GM18873 (cell line): ENCODE measurements at regions not wholly inside any gene's neighbourhood (a gene's known extent, or its start where the extent isn't known, plus 50 kb on each side); places are given as distances from the start of the nearest gene placed in this dataset.

Source experiments
- ATAC-seq: cut with Tn5 transposase; IDR thresholded peaks from one replicate; pipeline ENCODE4 v1.9.1; 2021; ENCODE audit warnings: mild to moderate bottlenecking, moderate library complexity, moderate number of reproducible peaks; ENCODE audit not compliant: unreplicated experiment, low FRiP score

- no peak for ATAC-seq
Measured at GRCh38 chr11:26131406-26131805, 200.5 kb upstream of the ANO3 start.

GRCh38 chr11:26134053-26134452 lies 197.9 kb upstream of the ANO3 start:
- ATAC-seq: no peak

GRCh38 chr11:26134481-26135355 lies 197.2 kb upstream of the ANO3 start:
- no peak for ATAC-seq

GRCh38 chr11:26137651-26138050 lies 194.3 kb upstream of the ANO3 start:
- no peak for ATAC-seq

GRCh38 chr11:26142891-26143290 lies 189.0 kb upstream of the ANO3 start:
- no peak for ATAC-seq

- no peak for ATAC-seq
Measured at GRCh38 chr11:26143566-26144290, 188.2 kb upstream of the ANO3 start.

GRCh38 chr11:26144291-26144690 lies 187.6 kb upstream of the ANO3 start:
- no peak for ATAC-seq

- ATAC-seq: no peak
Measured at GRCh38 chr11:26144911-26145310, 187.0 kb upstream of the ANO3 start.

- ATAC-seq: no peak
Measured at GRCh38 chr11:26149585-26149984, 182.3 kb upstream of the ANO3 start.

GRCh38 chr11:26150031-26150430 lies 181.9 kb upstream of the ANO3 start:
- ATAC-seq: no peak

GRCh38 chr11:26158251-26158650 lies 173.7 kb upstream of the ANO3 start:
- ATAC-seq: no peak

- ATAC-seq: no peak
Measured at GRCh38 chr11:26162291-26162690, 169.6 kb upstream of the ANO3 start.

- no peak for ATAC-seq
Measured at GRCh38 chr11:26186389-26186788, 145.5 kb upstream of the ANO3 start.

GRCh38 chr11:26187639-26188038 lies 144.3 kb upstream of the ANO3 start:
- ATAC-seq: no peak

- no peak for ATAC-seq
Measured at GRCh38 chr11:26188554-26188953, 143.4 kb upstream of the ANO3 start.

GRCh38 chr11:26191193-26191592 lies 140.7 kb upstream of the ANO3 start:
- no peak for ATAC-seq

GRCh38 chr11:26193694-26194365 lies 138.1 kb upstream of the ANO3 start:
- no peak for ATAC-seq

GRCh38 chr11:26194881-26195280 lies 137.0 kb upstream of the ANO3 start:
- ATAC-seq: no peak

GRCh38 chr11:26198532-26199096 lies 133.3 kb upstream of the ANO3 start:
- ATAC-seq: no peak

- no peak for ATAC-seq
Measured at GRCh38 chr11:26199331-26200095, 132.4 kb upstream of the ANO3 start.
